NCI-H128 (cell line): ENCODE measurements at regions not wholly inside any gene's neighbourhood (a gene's known extent, or its start where the extent isn't known, plus 50 kb on each side); places are given as distances from the start of the nearest gene placed in this dataset.

Experiments
- DNase-seq: peaks from one replicate; lab custom pipeline; 2025; ENCODE audit not compliant: unreplicated experiment; lab: John Stamatoyannopoulos, UW

- DNase-seq, result no peak
Observed at GRCh38 chr6:163943607-163944385, 529.3 kb downstream of the QKI start.

- DNase-seq, result no peak
Observed at GRCh38 chr6:163942790-163943189, 528.3 kb downstream of the QKI start.

DNA sequence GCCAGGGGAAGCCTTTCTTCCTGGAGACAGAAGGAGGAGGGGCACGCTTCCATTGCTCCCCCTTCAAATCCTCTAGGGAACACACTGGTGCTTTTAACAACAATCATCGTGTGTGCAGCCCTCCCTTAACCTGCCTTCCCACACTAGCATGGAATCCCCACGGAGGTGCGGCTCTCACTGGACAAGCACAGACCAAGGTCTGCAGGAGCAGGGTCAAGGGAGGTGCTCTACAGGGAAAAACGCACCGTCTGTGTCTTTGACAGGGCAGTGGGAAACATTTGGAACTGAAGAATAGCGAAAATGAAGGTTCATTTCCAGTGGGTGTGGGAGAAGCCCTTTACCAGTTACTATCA is 527.1 kb downstream of the QKI start:
- no peak for DNase-seq

GRCh38 chr6:163940705-163941623 is 526.4 kb downstream of the QKI start:
- no peak for DNase-seq

DNA sequence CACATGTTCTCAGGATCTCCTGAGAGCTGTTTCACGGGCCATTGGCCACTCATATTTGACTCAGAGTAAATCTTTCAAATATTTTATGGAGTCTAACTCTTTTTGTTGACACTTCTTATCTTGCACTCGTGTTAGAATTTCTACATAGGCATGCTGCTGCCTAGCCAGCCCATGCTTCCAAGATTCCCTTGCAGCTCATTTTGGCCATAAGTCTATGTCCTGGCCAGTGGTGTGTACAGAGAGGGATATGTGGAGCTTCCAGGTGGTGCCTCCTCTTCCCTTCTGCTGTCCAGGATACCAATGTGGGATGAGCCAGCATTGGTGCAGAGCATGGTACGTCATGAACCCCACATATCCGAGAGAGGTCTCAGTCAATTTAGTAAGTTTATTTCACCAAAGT is 522.6 kb downstream of the QKI start:
- DNase-seq, result no peak

DNA sequence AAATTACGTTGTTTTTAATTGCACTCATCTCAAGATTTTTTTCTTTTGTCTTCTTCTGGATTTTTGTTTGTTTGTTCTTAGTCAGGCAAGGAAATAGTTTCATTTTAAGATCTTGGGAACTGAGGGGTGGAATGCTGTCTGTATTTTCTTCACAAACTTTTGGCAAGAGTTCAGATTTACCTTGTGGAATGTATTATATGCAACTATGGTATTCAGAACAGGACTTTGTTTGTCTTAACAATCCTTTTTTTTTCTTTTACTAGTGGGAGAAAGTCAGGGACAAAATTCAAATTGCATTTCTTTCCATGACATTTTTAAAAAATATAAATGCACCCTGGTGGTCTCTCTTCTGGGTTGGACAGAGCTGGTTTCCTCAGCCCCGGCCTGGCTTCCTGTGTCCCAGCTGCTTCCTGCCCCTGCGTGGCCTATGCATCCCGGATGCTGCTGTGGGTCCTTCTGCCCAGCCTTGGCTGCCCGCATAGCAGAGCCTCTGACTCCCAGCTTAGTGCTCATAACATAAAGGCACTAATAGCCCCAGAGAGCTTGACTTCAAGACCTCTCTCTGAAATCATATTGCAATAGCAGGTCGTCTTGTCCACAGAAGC is 520.7 kb downstream of the QKI start:
- DNase-seq, result no peak

DNA sequence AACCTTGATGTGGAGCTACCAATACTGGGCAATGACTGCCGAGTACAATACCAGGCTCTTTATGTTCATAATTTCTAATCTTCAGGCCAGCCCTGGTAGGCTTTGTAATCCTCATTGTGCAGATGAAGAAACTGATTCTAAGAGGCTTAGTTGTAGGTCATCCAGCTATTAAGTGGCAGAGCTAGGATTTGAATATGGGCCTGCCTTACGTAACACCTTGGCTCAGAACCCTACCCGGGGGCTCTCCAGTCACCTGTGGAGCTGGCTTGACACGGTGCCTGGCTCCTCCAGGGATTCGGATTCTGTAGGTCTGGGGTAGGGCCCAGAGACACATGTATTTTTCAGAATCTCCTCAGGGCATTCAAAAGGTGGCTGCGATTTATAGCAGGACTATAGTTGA is 515.5 kb downstream of the QKI start:
- no peak for DNase-seq

DNA sequence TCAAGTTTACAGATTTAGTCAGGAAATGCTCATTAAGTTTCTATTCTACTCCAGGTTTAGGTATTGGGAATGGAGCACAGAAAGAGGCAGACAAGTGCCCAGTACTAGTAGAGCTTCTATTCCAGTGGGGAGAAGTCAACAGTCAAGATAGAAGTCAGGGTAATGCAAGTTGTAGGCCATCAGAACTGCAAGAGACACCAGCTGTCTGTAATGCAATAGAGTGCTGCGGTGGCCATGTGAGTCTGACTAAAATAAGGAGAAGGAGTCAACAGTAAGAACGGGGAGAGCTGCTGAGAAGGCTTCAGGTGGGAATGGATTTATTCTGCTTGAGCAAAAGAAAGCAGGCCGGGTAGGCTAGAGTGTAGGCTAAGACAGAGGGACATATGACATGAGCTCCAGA is 515.0 kb downstream of the QKI start:
- no peak for DNase-seq

GRCh38 chr6:163926642-163927041 is 512.1 kb downstream of the QKI start:
- no peak for DNase-seq

DNA sequence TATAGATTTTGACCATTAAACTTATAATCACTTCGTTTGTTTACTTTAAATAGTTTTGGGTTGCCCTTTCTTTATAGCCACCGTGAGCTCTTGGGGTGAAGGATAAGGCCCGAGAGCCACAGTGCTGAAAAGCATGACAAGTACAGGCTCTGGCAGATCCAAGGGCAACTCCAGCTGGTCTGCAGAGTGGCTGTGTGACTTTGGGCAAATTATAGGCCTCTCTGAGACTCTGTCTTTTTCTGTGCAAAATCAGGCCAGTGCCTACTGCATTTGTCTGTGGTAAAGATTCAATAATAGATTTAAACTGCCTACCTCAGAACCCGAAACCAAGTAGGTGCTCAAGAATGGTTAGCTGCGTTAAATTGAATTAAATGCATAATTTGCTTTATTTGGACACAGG is 511.3 kb downstream of the QKI start:
- DNase-seq, result no peak

GRCh38 chr6:163923658-163924411 is 509.3 kb downstream of the QKI start:
- no peak for DNase-seq

DNA sequence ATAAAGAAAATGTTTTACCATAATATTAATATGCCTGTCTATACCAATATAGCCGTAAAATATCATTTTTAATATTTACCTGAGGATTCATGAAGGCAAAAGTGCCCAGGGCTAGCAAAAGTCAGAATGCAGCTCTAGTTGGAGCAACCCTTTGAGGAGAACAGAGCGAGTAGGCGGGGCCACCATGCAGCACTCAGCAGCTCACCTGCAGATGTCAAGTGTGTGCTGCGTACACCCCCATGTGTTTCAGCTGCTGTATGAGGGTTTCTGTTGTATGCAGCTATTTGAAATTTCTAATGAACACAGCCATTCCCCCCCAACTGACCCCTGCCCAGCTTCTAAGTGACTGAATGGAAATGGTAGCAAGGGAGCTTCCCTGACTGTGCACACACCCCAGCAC is 508.0 kb downstream of the QKI start:
- DNase-seq, result no peak

DNA sequence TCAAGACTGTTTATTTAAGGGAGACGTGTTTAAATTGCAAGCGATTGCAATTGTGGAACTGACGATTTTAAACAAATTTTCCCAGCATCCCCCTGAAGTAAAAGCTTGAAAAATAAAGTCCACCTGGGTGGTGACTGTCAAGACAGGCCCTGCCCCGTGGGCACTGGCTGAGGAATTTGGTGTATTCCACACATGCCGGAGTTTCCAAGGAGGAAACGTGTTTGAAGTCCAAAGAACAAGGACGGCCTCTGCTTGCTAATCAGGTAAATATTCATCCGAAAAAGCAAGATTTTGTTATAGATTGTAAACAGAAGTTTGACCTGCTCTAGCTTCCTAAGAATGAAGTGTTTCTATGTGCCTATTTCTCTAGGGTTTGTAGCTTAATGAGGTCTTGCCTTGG is 505.1 kb downstream of the QKI start:
- DNase-seq, result no peak

GRCh38 chr6:163916315-163917081 is 502.0 kb downstream of the QKI start:
- no peak for DNase-seq

DNA sequence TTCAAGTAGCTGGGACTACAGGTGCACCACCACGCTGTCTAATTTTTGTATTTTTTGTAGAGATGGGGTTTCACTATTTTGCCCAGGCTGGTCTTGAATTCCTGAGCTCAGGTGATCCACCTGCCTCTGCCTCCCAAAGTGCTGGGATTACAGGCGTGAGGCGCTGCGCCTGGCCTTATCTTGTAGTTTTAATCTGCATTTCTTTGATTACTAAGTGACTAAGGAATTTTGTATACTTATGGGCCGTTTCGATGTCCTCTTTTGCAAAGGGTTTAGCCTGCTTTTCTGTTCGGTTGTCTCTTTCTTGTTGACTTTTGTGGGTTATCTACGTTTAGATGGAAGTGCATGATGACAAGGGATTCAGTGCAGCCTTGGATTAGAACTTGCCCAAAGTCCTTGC is 500.6 kb downstream of the QKI start:
- DNase-seq, result no peak

DNA sequence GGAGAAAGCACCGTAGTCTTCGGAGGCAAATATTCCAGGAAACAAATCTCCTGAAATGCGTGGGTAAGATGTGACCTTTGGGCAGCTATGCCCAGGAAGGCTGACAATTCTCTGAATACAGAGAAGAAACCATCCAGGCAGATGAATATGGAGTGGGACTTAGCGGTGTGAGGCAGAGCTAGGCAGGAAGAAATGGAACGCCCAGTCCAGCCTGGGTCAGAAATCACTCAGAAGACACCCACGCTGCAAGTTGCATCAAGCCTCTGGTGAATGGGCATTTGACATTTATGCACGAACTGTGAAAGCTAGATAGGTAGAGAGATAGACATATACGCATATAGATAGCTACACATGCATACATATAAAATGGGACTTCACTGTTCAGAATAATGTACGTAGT is 498.5 kb downstream of the QKI start:
- DNase-seq, result no peak

- DNase-seq, result no peak
Observed at GRCh38 chr6:163906006-163906710, 491.6 kb downstream of the QKI start.

DNA sequence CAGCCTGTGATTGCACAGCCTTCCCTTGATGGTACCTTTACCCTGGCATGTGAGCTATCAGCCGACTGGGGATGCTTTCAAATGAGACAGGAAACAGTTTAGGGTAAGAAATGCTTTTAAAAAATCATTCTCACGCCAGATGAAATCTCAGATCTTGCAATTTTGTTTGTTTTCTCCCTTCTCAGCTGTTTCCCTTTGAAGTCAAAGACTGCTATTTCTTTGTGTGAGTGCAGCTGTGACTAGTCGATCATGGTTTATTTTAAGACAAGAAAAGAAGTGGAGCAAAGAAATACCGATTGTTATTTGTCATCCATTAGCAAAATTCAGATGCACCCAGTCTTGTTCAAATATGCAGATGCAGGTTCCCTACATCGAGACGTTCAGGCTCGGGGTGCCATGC is 489.7 kb downstream of the QKI start:
- DNase-seq, result no peak

DNA sequence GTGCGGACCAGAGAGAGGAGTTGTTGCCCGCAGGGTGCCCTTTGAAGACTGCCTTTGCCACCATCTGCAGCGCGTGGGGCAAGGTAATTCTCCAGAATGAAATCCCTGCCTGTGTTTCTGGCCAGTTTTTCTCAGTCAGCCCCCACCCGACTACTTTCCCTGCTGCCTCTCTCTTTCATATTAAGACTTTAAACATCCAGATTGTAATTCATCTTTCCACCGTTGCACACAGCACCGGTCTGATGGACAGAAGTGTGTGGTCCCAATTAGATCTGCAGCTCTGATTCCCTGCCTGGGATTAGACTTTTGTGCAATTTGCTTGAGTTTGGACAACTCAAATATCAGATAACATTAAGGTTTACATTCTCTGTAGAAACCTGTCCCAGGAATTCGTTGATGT is 489.0 kb downstream of the QKI start:
- no peak for DNase-seq

DNA sequence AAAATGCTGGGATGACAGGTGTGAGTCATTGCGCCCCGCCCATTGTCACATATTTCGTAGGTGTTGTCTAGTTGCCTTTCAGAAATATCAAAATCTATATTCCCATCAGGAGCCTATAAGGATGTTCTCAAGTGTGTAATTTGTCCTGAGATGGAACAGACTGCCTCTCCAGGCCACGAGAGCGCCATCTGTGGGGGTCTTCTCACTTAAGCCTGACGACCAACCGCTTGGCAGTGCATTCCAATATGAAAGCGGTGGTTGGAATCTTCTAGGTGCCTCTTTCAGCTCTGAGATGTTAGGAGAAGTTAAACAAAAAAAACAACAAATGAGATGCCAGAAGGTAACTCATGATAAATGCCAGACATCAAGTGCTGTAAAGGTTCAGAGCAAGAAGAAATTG is 488.5 kb downstream of the QKI start:
- no peak for DNase-seq
